GM19351 (cell line): ENCODE measurements at regions not wholly inside any gene's neighbourhood (a gene's known extent, or its start where the extent isn't known, plus 50 kb on each side); places are given as distances from the start of the nearest gene placed in this dataset.

ENCODE experiments used
- ATAC-seq: cut with Tn5 transposase; IDR thresholded peaks from one replicate; pipeline ENCODE4 v1.9.1; 2021; ENCODE audit warnings: mild to moderate bottlenecking, moderate library complexity; ENCODE audit not compliant: unreplicated experiment

DNA sequence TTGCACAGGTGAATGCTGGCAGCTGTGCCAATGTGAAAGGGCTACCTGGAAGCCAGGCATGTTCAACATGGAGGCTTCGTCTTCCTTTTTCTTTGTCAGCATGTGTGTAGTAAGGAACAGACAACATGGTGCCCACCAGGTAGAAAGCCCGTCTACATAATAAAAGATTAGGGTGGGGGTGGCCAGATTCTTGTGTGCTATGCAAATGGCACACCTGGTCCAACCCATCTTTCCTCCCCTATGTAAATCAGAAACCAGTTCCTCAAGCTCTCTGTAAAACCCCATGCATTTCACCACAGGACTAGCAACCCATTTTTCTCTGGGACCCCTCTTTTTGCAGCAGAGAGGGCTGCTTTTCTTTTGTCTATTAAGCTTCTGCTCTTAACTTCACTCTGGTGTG is 72.3 kb upstream of the ZP4 start:
- ATAC-seq, result no peak

DNA sequence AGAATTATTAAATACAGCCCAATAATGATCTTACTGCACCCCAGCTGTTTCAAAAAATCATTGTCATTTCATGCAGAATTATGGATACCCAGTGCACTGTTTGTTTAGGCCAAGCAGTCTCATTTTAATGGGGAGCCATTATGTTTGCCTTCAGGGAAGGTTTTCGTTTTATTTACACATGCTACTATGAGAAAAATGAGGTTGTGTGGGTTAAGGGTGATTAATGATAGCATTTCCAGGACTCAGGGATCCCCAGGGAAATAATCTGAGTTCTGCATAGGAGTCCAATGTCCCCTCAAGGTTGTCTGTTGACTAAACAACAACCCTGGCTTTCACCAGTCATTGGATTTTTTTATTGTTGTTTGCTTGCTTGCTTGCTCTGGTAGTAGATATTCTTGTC is 71.0 kb upstream of the ZP4 start:
- ATAC-seq, result no peak

DNA sequence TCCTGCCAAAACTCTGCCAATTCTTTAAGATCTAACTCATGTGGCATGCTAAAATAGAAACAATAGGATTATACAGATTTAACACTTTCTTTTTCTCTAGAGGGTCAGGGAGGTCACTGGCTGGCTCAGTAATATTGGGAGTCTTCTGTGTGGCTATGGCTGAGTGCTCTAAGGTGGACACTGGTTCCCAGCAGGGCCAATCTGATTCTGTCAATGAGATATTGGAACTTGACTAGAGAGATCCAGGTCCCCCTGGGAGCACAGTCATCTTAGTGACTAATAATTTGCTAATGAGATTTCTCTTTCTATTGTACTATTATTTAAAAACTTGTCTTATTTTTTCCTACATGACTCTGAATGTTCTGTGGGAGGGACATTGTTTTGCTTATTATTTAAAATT is 69.1 kb upstream of the ZP4 start:
- no peak for ATAC-seq

DNA sequence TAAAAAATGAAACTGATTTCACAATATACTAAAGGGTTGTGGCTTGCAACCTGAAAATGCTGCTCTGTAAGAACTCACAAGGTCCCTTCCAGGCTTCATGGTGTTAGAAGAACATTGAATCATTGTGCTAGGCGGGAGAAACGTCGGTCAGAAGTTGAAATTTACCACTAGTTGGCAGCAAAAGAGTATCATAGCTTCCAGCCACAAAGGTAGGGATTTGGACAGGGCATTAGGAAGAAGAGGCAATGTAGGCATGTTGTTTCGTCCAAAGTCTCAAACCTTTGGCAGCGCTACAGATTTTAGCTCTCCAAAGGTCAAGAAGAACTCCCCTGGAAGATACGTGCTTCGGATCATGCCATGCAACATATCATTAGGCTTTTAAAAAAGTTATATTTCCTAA is 62.5 kb upstream of the ZP4 start:
- no peak for ATAC-seq
